Endothelial cell of umbilical vein (primary cell): ENCODE measurements at regions not wholly inside any gene's neighbourhood (a gene's known extent, or its start where the extent isn't known, plus 50 kb on each side); places are given as distances from the start of the nearest gene placed in this dataset.

Experiments used
- BruUV-seq: library from RNA; stranded (reverse); fragments of 400-500 nt; replicated peaks from 2 replicates; lab custom pipeline; 2021; lab: Mats Ljungman, UMichigan
- CTCF ChIA-PET: fragments of 300-600, 350-600 bp; sonication (Branson Sonifier 250); formaldehyde crosslinking; loops from one replicate; lab custom pipeline; 2021; ENCODE audit warnings: antibody characterized with exemption, inconsistent platforms; lab: Charles Lee
- POLR2A ChIA-PET: fragments of 300-600, 350-600 bp; sonication (Branson Sonifier 250); formaldehyde crosslinking; loops from one replicate; lab custom pipeline; 2021; ENCODE audit warnings: antibody characterized with exemption, inconsistent platforms; lab: Charles Lee
- DNase-seq: peaks from one replicate; pipeline ENCODE4 v3.0.0-alpha.2; 2011; ENCODE audit warnings: low read depth, low spot score
- FAIRE-seq: peaks from 2 replicates; lab custom pipeline; 2011; peaks lifted over from hg19 to GRCh38; lab: Jason Lieb, UNC
- H2AFZ ChIP-seq: 2 replicates; pipeline ENCODE4 v1.6.0; 2012; ENCODE audit warnings: low read depth, low read length, control low read depth, inconsistent platforms
- H3K27ac ChIP-seq: 2 replicates; pipeline ENCODE4 v1.5.1; 2011; ENCODE audit warnings: low read depth, mild to moderate bottlenecking, control low read depth, low read length, moderate library complexity; ENCODE audit not compliant: insufficient read depth
- H3K27me3 ChIP-seq, 2 experiments: 2 replicates each; pipeline versions ENCODE4 v1.6.0 to v1.6.1; 2011; ENCODE audit warnings: low read length in 2 of 2, mixed read lengths in 1 of 2; ENCODE audit not compliant: control insufficient read depth in 2 of 2, insufficient read depth in 2 of 2
- H3K36me3 ChIP-seq, 2 experiments: 2 replicates in 1 of 2; 3 replicates in 1 of 2; pipeline ENCODE4 v1.5.1; 2011; ENCODE audit warnings: low read length in 2 of 2, mild to moderate bottlenecking in 1 of 2, moderate library complexity in 1 of 2; ENCODE audit not compliant: control insufficient read depth in 2 of 2, insufficient read depth in 2 of 2; ENCODE audit errors: extremely low read depth in 1 of 2
- H3K4me1 ChIP-seq: 3 replicates; pipeline ENCODE4 v1.5.1; 2011; ENCODE audit warnings: mild to moderate bottlenecking, low read length; ENCODE audit not compliant: control insufficient read depth, insufficient read depth; ENCODE audit errors: extremely low read depth
- H3K4me2 ChIP-seq: 2 replicates; pipeline ENCODE4 v1.6.1; 2011; ENCODE audit warnings: low read length, control low read depth, mixed read lengths; ENCODE audit not compliant: insufficient read depth
- H3K4me3 ChIP-seq, 3 experiments: fragments of 200-600 bp in 1 of 3; sonication (generic), shearing (Covaris generic) in 1 of 3; replicated peaks in 1 of 3; 2 replicates each; pipeline ENCODE4 v1.5.1; 2011 to 2016; ENCODE audit warnings: control low read depth in 3 of 3, low read length in 3 of 3, mild to moderate bottlenecking in 2 of 3, inconsistent platforms in 1 of 3, low read depth in 1 of 3, moderate library complexity in 1 of 3; ENCODE audit not compliant: insufficient read depth in 1 of 3
- H3K79me2 ChIP-seq: 2 replicates; pipeline ENCODE4 v1.6.0; 2012; ENCODE audit warnings: low read length, inconsistent platforms; ENCODE audit not compliant: control insufficient read depth, insufficient read depth
- H3K9ac ChIP-seq: replicated peaks from 2 replicates; pipeline ENCODE3; 2011; ENCODE audit warnings: low read length, control low read depth; ENCODE audit not compliant: insufficient read depth; ENCODE audit errors: extremely low read depth
- H3K9me1 ChIP-seq: replicated peaks from 3 replicates; pipeline ENCODE4 v1.6.0; 2011; ENCODE audit warnings: mild to moderate bottlenecking, low read length; ENCODE audit not compliant: control insufficient read depth, insufficient read depth; ENCODE audit errors: extremely low read depth
- H3K9me3 ChIP-seq: replicated peaks from 2 replicates; pipeline ENCODE4 v1.5.1; 2012; ENCODE audit warnings: low read length, inconsistent platforms; ENCODE audit not compliant: control insufficient read depth, insufficient read depth
- H4K20me1 ChIP-seq: replicated peaks from 2 replicates; pipeline ENCODE3; 2011; ENCODE audit warnings: mild to moderate bottlenecking, low read length; ENCODE audit not compliant: control insufficient read depth, insufficient read depth; ENCODE audit errors: extremely low read depth
- CTCF ChIP-seq, 2 donors: IDR thresholded peaks; 1 replicate in 1 of 2; 2 replicates in 1 of 2; pipeline ENCODE4 v1.5.1; 2011; ENCODE audit warnings: low read length in 2 of 2, mild to moderate bottlenecking in 2 of 2, moderate library complexity in 2 of 2, control low read depth in 1 of 2, inconsistent platforms in 1 of 2, low read depth in 1 of 2; ENCODE audit not compliant: insufficient read depth in 1 of 2; ENCODE audit errors: extremely low read depth in 1 of 2
- EZH2 ChIP-seq: IDR thresholded peaks from 2 replicates; pipeline ENCODE4 v1.6.1; 2012; ENCODE audit warnings: borderline replicate concordance, low read depth, mild to moderate bottlenecking, moderate library complexity, low read length, inconsistent platforms; ENCODE audit not compliant: severe bottlenecking
- FOS ChIP-seq: IDR thresholded peaks from 2 replicates; pipeline ENCODE4 v1.6.1; 2011; ENCODE audit warnings: mild to moderate bottlenecking, low read length, moderate library complexity, borderline replicate concordance; ENCODE audit not compliant: insufficient read depth
- GATA2 ChIP-seq: IDR thresholded peaks from 2 replicates; pipeline ENCODE4 v1.7.0; 2011; ENCODE audit warnings: low read depth, mild to moderate bottlenecking, moderate library complexity, mixed read lengths, low read length; ENCODE audit not compliant: insufficient read length, insufficient read depth
- JUN ChIP-seq: IDR thresholded peaks from 2 replicates; pipeline ENCODE4 v1.6.1; 2011; ENCODE audit warnings: borderline replicate concordance, low read depth; ENCODE audit not compliant: insufficient read length, insufficient read depth
- MAX ChIP-seq: IDR thresholded peaks from 2 replicates; pipeline ENCODE4 v1.6.1; 2011; ENCODE audit not compliant: insufficient read depth, insufficient read length
- MYC ChIP-seq: IDR thresholded peaks from one replicate; pipeline ENCODE4 v1.6.1; 2011; ENCODE audit warnings: mild to moderate bottlenecking, low read depth, low read length
- POLR2A ChIP-seq: IDR thresholded peaks from 2 replicates; pipeline ENCODE4 v1.6.1; 2012; ENCODE audit warnings: low read depth, mild to moderate bottlenecking, control low read depth, low read length
- POLR2AphosphoS5 ChIP-seq: IDR thresholded peaks from 2 replicates; pipeline ENCODE4 v1.6.1; 2012; ENCODE audit warnings: low read depth, mild to moderate bottlenecking, control low read depth, low read length, moderate library complexity; ENCODE audit not compliant: insufficient read depth
- dilution Hi-C: fragments of 300-500 bp; cut with MboI; formaldehyde crosslinking; loops from one replicate; pipeline ENCODE4 v1.15.0; 2019; ENCODE audit warnings: low sequenced_read_pairs; ENCODE audit not compliant: extremely low pct_ligation_motif_present
- intact Hi-C: fragments of 100-400 bp; cut with micrococcal nuclease; formaldehyde crosslinking; loops from one replicate; pipeline ENCODE4 v1.10.0; 2022

GRCh38 chr1:60581455-60582220, 500.7 kb upstream of the NFIA start:
- Histone ChIP-seq H3K9ac (no peak overlapping the region), H2AFZ (no peak overlapping the region), H3K36me3 (no peaks in the 10 kb centered on the region), H3K4me1 (no peaks in the 10 kb centered on the region), H3K27ac (no peak overlapping the region), H3K4me3 (no peak overlapping the region), H3K27me3 (no peaks in the 10 kb centered on the region), H4K20me1 (no peaks in the 10 kb centered on the region), H3K4me2 (no peak overlapping the region), H3K9me1 (no peaks in the 10 kb centered on the region), H3K79me2 (no peaks in the 10 kb centered on the region), H3K9me3 (peaks cover 3% of the 10 kb centered on the region)
- DNase-seq (peak; percentile 69), FAIRE-seq (no peak)
- ChIA-PET POLR2A (no interaction called here), CTCF (no interaction called here)
- dilution Hi-C loops = no loop called here
- TF ChIP-seq POLR2AphosphoS5 (no peak), FOS (no peak), GATA2 (no peak), JUN (no peak), MYC (no peak), CTCF (IDR thresholded peaks at IDR 0.05; ENCODE audit: extremely low read depth in 1 of 2, insufficient read depth in 1 of 2, low read depth in 1 of 2, low read length in 2 of 2) (no peak), MAX (no peak), EZH2 (no peak), POLR2A (no peak)
- intact Hi-C loops = loop anchor here (5.0 kb wide), 1 partner anchor 159 kb away; no protein-coding TSS in a partner anchor
- BruUV-seq = no TSS peak
